Erythroblast (primary cell): ENCODE measurements at regions not wholly inside any gene's neighbourhood (a gene's known extent, or its start where the extent isn't known, plus 50 kb on each side); places are given as distances from the start of the nearest gene placed in this dataset.
A peak's percentile ranks its signal among the peaks of the same experiment; 100 is the strongest.

Experiments used
- DNase-seq, 2 experiments: peaks; one replicate each; lab custom pipeline; 2025; lab: John Stamatoyannopoulos, UW
- GATA1 ChIP-seq: IDR thresholded peaks from 2 replicates; pipeline ENCODE4 v1.6.1; 2011; ENCODE audit warnings: low read depth, mild to moderate bottlenecking, control low read depth, low read length, moderate library complexity
- POLR2A ChIP-seq: IDR thresholded peaks from 2 replicates; pipeline ENCODE4 v1.6.1; 2011; ENCODE audit warnings: mild to moderate bottlenecking, low read length

GRCh38 chr6:28764014-28764723 lies 159.6 kb downstream of the TRIM27 start:
- TF ChIP-seq GATA1 (no peak), POLR2A (no peak)
- DNase-seq = no peak

- TF ChIP-seq GATA1 (no peak), POLR2A (no peak)
- DNase-seq = no peak
These were observed 159.0 kb downstream of the TRIM27 start for GRCh38 chr6:28764761-28765282.

DNA sequence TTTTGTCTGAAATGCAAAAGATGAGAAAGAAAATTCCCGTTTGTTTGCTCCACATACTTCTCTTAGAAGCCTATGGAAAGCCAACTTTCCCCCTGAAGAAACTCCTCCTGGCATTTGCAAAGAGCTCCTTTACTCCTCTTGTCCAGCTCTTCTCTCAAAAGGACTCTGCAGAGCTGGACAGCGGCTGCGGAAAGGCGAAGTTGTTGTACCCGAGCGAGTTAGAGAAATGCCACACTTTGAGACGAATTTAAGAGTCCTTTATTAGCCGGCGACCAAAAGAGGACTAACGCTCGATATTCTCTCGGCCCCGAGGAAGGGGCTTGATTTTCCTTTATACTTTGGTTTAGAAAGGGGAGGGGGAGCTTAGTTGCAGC lies 157.8 kb downstream of the TRIM27 start:
- TF ChIP-seq POLR2A (no peak), GATA1 (no peak)
- no peak for DNase-seq

DNA sequence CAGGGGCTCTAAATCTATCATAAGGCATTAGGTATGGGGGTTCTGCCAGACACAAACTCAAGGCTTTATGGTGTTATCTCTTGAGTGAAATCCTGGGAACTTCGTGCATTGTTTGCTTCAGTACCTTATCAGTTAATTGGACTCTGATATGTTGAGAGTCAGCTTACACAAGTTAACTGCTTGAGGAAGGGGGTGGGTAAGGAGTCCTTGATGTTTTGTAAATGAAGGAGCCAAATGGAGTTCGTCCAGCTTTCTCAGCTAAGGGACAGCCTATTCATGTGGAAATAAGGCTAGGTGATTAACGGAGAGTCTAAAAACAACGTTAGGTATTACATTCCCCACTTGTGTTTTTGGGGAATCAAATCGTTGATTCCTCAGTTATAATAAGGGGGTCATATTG lies 157.4 kb downstream of the TRIM27 start:
- no peak for DNase-seq
- TF ChIP-seq GATA1 (no peak), POLR2A (no peak)

- no peak for DNase-seq
- TF ChIP-seq GATA1 (no peak), POLR2A (no peak)
These were observed 156.7 kb downstream of the TRIM27 start for GRCh38 chr6:28767133-28767532.

- DNase-seq = no peak
- TF ChIP-seq POLR2A (no peak), GATA1 (no peak)
These were observed 156.1 kb downstream of the TRIM27 start for GRCh38 chr6:28767691-28768090.

GRCh38 chr6:28768187-28768913 lies 155.4 kb downstream of the TRIM27 start:
- no peak for DNase-seq
- no peak for TF ChIP-seq POLR2A
- no peak for TF ChIP-seq GATA1

GRCh38 chr6:28769626-28770402 lies 154.0 kb downstream of the TRIM27 start:
- TF ChIP-seq POLR2A (no peak), GATA1 (no peak)
- DNase-seq = peak; percentile 7 to 17

DNA sequence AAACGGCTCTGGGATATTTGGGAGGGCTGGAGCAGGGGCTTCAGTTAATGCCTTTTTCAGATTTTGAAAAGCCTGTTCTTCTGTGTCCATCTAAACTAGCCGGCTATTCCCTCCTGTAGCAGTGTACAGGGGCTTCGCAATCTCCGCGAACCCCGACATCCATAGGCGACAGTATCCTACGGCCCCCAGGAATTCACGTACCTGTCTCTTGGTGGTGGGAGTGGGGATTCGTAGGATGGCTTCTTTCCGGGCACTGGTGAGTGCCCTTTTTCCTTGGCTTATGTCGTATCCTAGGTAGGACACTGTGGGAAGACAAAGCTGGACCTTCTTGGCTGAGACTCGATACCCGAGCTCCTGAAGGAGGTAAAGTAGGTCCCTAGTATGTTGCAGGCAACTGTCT lies 153.1 kb downstream of the TRIM27 start:
- TF ChIP-seq POLR2A = no peak
- no peak for TF ChIP-seq GATA1
- DNase-seq = no peak

DNA sequence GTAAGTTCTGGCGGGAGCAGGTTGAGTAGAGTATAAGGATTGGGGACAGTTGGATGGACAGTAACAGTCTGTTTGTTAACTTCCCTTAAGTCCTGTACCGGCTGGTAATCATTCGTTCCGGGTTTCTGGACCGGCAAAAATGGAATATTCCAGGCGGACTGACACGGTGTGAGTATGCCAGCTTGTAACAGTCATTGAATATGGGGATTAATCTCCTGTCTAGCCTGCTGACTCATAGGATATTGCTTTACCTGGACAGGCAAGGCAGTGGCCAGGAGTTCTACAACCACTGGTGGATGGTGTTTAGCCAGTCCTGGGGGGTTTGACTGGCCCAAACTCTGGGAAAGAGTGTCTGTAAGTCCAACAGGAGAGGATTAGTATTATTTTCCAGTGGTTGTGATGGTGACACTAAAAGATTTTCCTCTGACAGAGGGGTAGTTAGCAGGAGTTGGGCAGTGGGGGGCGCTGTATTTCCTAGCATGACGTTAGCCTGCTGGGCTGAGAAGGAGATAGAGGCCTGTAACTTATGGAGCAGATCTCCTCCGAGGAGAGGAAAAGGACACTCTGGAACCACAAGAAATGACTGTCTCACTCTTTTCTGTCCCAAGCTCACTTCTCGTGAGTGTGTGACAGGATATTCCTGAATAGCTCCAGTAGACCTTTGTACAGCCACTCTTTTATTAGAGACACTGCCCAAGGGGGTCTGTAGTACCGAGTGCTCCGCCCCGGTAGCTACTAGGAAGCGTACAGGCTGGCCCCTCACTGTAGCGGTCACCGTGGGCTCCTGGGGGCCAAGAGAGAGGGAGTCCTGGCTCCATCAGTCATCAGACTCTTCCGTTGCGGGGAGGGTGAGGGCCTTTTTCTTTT lies 152.2 kb downstream of the TRIM27 start:
- peak; percentile 47 to 52 for DNase-seq
- TF ChIP-seq GATA1 = no peak
- TF ChIP-seq POLR2A = no peak

DNA sequence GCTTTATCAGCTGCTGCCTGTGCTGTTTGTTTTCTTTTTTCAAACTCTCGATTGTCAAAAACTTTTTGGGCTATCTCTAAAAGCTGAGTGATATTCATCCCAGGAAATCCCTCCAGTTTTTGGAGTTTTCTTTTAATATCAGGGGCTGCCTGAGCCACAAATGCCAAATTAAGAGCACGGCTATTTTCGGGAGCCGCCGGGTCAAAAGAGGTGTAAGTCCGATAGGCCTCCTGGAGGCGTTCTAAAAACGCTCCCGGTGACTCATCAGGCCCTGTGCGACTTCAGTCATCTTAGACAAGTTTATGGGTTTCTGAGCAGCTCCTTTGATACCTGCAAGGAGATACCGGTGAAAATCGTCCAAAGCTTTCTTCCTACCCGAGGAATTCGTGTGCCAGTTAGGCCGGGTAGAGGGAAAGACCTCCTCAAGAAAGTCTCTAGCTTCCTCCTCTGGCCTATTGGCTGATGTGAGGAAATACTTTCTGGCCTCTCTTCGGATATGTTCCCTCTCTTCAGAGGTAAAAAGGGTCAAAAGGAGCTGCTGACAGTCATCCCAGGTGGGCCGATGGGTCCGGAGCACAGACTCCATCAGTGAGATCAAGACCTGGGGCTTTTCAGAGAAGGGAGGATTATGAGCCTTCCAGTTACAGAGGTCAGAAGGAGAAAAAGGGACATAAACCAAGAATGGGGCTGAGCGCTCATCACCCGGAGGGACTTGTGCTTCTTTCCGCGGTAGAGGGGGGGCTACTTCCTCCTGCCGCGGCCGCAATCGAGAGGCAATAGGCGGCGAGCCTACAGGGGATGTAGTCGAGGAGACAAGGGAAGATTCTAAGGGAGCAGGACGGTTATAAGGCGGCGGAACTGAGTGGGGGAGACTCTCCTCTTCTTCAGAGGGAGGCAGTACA lies 151.1 kb downstream of the TRIM27 start:
- TF ChIP-seq GATA1 = no peak
- no peak for TF ChIP-seq POLR2A
- peak in 1 of 2 experiments; percentile 5 for DNase-seq
